ENCODE measurements at regions not wholly inside any gene's neighbourhood (a gene's known extent, or its start where the extent isn't known, plus 50 kb on each side); places are given as distances from the start of the nearest gene placed in this dataset.

GRCh38 chr5:15393146-15393545, 106.8 kb upstream of the FBXL7 start:
- no peaks in the 10 kb centered on the region for H3K4me1 ChIP-seq (ENCODE audit: insufficient read depth, low read length)
- no peak overlapping the region for H3K9ac ChIP-seq (ENCODE audit: low read depth, low read length)
- H3K9me3 ChIP-seq (ENCODE audit: control insufficient read depth, insufficient read depth, low read length) = no peaks in the 10 kb centered on the region; the same call in 1 of the 2 replicates
- no peaks in the 10 kb centered on the region for H3K36me3 ChIP-seq (ENCODE audit: insufficient read depth, low read length)

GRCh38 chr5:15391704-15392397, 108.1 kb upstream of the FBXL7 start:
- Histone ChIP-seq H3K4me1 (ENCODE audit: insufficient read depth, low read length) (no peaks in the 10 kb centered on the region), H3K9me3 (ENCODE audit: control insufficient read depth, insufficient read depth, low read length) (no peaks in the 10 kb centered on the region; the same call in 1 of the 2 replicates), H3K36me3 (ENCODE audit: insufficient read depth, low read length) (no peaks in the 10 kb centered on the region), H3K9ac (ENCODE audit: low read depth, low read length) (no peak overlapping the region)

GRCh38 chr5:15388866-15389265, 111.1 kb upstream of the FBXL7 start:
- Histone ChIP-seq H3K4me1 (ENCODE audit: insufficient read depth, low read length) (no peaks in the 10 kb centered on the region), H3K9me3 (ENCODE audit: control insufficient read depth, insufficient read depth, low read length) (no peaks in the 10 kb centered on the region), H3K9ac (ENCODE audit: low read depth, low read length) (no peak overlapping the region), H3K36me3 (ENCODE audit: insufficient read depth, low read length) (no peaks in the 10 kb centered on the region)

- H3K36me3 ChIP-seq (ENCODE audit: insufficient read depth, low read length) = no peaks in the 10 kb centered on the region
- H3K4me1 ChIP-seq (ENCODE audit: insufficient read depth, low read length) = no peaks in the 10 kb centered on the region
- no peaks in the 10 kb centered on the region for H3K9me3 ChIP-seq (ENCODE audit: control insufficient read depth, insufficient read depth, low read length)
- no peak overlapping the region for H3K9ac ChIP-seq (ENCODE audit: low read depth, low read length)
These were observed 112.0 kb upstream of the FBXL7 start for GRCh38 chr5:15387931-15388524.

GRCh38 chr5:15386122-15386521, 113.9 kb upstream of the FBXL7 start:
- Histone ChIP-seq H3K9ac (ENCODE audit: low read depth, low read length) (no peak overlapping the region), H3K9me3 (ENCODE audit: control insufficient read depth, insufficient read depth, low read length) (no peaks in the 10 kb centered on the region), H3K36me3 (ENCODE audit: insufficient read depth, low read length) (no peaks in the 10 kb centered on the region), H3K4me1 (ENCODE audit: insufficient read depth, low read length) (no peaks in the 10 kb centered on the region)

- no peaks in the 10 kb centered on the region for H3K9me3 ChIP-seq (ENCODE audit: control insufficient read depth, insufficient read depth, low read length)
- H3K4me1 ChIP-seq (ENCODE audit: insufficient read depth, low read length) = no peaks in the 10 kb centered on the region
- H3K9ac ChIP-seq (ENCODE audit: low read depth, low read length) = no peak overlapping the region
- no peaks in the 10 kb centered on the region for H3K36me3 ChIP-seq (ENCODE audit: insufficient read depth, low read length)
These were observed 114.4 kb upstream of the FBXL7 start for GRCh38 chr5:15385553-15385952.

- Histone ChIP-seq H3K4me1 (ENCODE audit: insufficient read depth, low read length) (no peaks in the 10 kb centered on the region), H3K9me3 (ENCODE audit: control insufficient read depth, insufficient read depth, low read length) (no peaks in the 10 kb centered on the region), H3K9ac (ENCODE audit: low read depth, low read length) (no peak overlapping the region), H3K36me3 (ENCODE audit: insufficient read depth, low read length) (no peaks in the 10 kb centered on the region)
These were observed 114.9 kb upstream of the FBXL7 start for GRCh38 chr5:15385037-15385436.

GRCh38 chr5:15384581-15384980, 115.4 kb upstream of the FBXL7 start:
- no peaks in the 10 kb centered on the region for H3K4me1 ChIP-seq (ENCODE audit: insufficient read depth, low read length)
- no peaks in the 10 kb centered on the region for H3K36me3 ChIP-seq (ENCODE audit: insufficient read depth, low read length)
- H3K9me3 ChIP-seq (ENCODE audit: control insufficient read depth, insufficient read depth, low read length) = no peaks in the 10 kb centered on the region
- no peak overlapping the region for H3K9ac ChIP-seq (ENCODE audit: low read depth, low read length)

GRCh38 chr5:15384176-15384575, 115.8 kb upstream of the FBXL7 start:
- H3K9ac ChIP-seq (ENCODE audit: low read depth, low read length) = no peak overlapping the region
- H3K4me1 ChIP-seq (ENCODE audit: insufficient read depth, low read length) = no peaks in the 10 kb centered on the region
- no peaks in the 10 kb centered on the region for H3K36me3 ChIP-seq (ENCODE audit: insufficient read depth, low read length)

GRCh38 chr5:15383469-15383868, 116.5 kb upstream of the FBXL7 start:
- no peaks in the 10 kb centered on the region for H3K9me3 ChIP-seq (ENCODE audit: control insufficient read depth, insufficient read depth, low read length)
- no peak overlapping the region for H3K9ac ChIP-seq (ENCODE audit: low read depth, low read length)
- no peaks in the 10 kb centered on the region for H3K36me3 ChIP-seq (ENCODE audit: insufficient read depth, low read length)
- no peaks in the 10 kb centered on the region for H3K4me1 ChIP-seq (ENCODE audit: insufficient read depth, low read length)

More at GRCh38 chr5:15384176-15384575, 115.8 kb upstream of the FBXL7 start:
- no peaks in the 10 kb centered on the region for H3K9me3 ChIP-seq (ENCODE audit: control insufficient read depth, insufficient read depth, low read length)

GRCh38 chr5:15383021-15383420, 117.0 kb upstream of the FBXL7 start:
- Histone ChIP-seq H3K9ac (ENCODE audit: low read depth, low read length) (no peak overlapping the region), H3K36me3 (ENCODE audit: insufficient read depth, low read length) (no peaks in the 10 kb centered on the region), H3K9me3 (ENCODE audit: control insufficient read depth, insufficient read depth, low read length) (no peaks in the 10 kb centered on the region), H3K4me1 (ENCODE audit: insufficient read depth, low read length) (no peaks in the 10 kb centered on the region)

GRCh38 chr5:15377573-15378340, 122.2 kb upstream of the FBXL7 start:
- no peaks in the 10 kb centered on the region for H3K4me1 ChIP-seq (ENCODE audit: insufficient read depth, low read length)
- H3K36me3 ChIP-seq (ENCODE audit: insufficient read depth, low read length) = no peaks in the 10 kb centered on the region
- H3K9ac ChIP-seq (ENCODE audit: low read depth, low read length) = no peak overlapping the region
- no peaks in the 10 kb centered on the region for H3K9me3 ChIP-seq (ENCODE audit: control insufficient read depth, insufficient read depth, low read length)

GRCh38 chr5:15376803-15377202, 123.2 kb upstream of the FBXL7 start:
- no peaks in the 10 kb centered on the region for H3K36me3 ChIP-seq (ENCODE audit: insufficient read depth, low read length)
- no peaks in the 10 kb centered on the region for H3K4me1 ChIP-seq (ENCODE audit: insufficient read depth, low read length)
- H3K9ac ChIP-seq (ENCODE audit: low read depth, low read length) = no peak overlapping the region
- H3K9me3 ChIP-seq (ENCODE audit: control insufficient read depth, insufficient read depth, low read length) = no peaks in the 10 kb centered on the region

- Histone ChIP-seq H3K4me1 (ENCODE audit: insufficient read depth, low read length) (no peaks in the 10 kb centered on the region), H3K36me3 (ENCODE audit: insufficient read depth, low read length) (no peaks in the 10 kb centered on the region), H3K9me3 (ENCODE audit: control insufficient read depth, insufficient read depth, low read length) (no peaks in the 10 kb centered on the region)
These were observed 123.9 kb upstream of the FBXL7 start for GRCh38 chr5:15376088-15376487.

GRCh38 chr5:15375559-15375958, 124.4 kb upstream of the FBXL7 start:
- H3K36me3 ChIP-seq (ENCODE audit: insufficient read depth, low read length) = no peaks in the 10 kb centered on the region
- no peaks in the 10 kb centered on the region for H3K9me3 ChIP-seq (ENCODE audit: control insufficient read depth, insufficient read depth, low read length)
- no peaks in the 10 kb centered on the region for H3K4me1 ChIP-seq (ENCODE audit: insufficient read depth, low read length)
- H3K9ac ChIP-seq (ENCODE audit: low read depth, low read length) = no peak overlapping the region

More at GRCh38 chr5:15376088-15376487, 123.9 kb upstream of the FBXL7 start:
- no peak overlapping the region for H3K9ac ChIP-seq (ENCODE audit: low read depth, low read length)

Measured in ES-I3 (cell line).